ENCODE measurements at regions not wholly inside any gene's neighbourhood (a gene's known extent, or its start where the extent isn't known, plus 50 kb on each side); places are given as distances from the start of the nearest gene placed in this dataset.
"Not testable (repeated sequence)": the region's sequence is repeated elsewhere in the genome, so short reads cannot be mapped to it uniquely, and the experiment has no call there.

GRCh38 chrX:46144566-46144965, 400.7 kb downstream of the ZNF674 start:
- no peak for FAIRE-seq

DNA sequence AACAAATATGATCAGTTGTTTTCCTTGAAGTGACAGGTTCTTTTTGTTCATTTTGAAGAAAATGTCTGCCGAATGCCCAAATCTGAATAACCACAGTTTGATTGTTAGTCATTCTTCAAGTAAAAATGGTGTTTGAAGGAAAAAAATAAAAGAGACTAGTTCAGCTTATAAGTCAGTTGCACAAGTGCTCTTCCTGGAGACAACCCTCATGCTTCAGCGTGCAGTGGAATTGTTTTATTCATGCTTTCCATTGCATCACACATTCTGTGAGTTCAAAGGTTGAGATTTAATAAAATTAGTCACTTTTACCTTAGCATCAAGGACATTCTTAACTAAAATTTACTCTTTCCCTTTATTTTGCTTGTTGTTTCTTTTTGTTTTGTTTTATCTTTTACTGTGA, 404.9 kb downstream of the ZNF674 start:
- no peak for FAIRE-seq

DNA sequence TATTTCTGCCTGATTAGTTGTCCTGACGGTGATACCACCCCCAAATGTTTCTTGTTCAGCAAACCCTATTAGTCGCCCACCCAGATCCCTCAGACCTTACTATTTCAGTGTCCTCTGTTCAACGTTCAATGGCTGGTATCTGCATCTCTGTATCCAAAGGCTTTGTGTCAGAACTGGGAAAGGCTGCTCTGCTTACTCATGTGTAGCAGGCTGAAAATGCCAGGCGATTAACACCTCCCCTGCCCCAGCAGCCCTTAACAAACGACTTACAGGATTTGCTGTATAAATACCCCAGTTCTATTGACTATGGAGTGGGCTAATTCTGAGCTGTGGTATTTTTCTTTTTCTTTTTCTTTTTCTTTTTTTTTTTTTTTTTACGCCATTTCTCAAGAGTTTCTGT, 415.0 kb downstream of the ZNF674 start:
- no peak for FAIRE-seq

DNA sequence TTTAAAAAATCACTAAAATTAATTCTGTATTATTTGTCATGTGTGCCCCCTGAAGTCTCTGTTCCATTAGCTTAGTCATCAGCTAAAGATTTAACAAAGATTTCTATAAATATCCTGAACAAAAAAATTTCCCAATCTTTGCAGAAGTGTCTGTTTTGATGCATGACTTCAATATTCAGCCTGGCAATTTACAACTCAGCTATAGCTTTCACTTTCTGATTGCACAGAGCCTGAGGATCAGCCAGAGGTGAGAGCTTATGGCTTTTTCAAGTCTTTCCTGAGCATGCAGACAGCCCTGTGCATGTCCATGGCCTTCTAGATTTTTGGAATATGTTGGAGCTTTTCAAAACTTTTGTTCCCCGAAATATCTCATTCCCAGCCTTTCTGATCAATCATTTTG, 420.1 kb downstream of the ZNF674 start:
- FAIRE-seq, result no peak

GRCh38 chrX:46117234-46117633, 428.0 kb downstream of the ZNF674 start:
- FAIRE-seq, result no peak

- FAIRE-seq, result not testable (repeated sequence)
Observed at GRCh38 chrX:46087310-46087709, 457.9 kb downstream of the ZNF674 start.

DNA sequence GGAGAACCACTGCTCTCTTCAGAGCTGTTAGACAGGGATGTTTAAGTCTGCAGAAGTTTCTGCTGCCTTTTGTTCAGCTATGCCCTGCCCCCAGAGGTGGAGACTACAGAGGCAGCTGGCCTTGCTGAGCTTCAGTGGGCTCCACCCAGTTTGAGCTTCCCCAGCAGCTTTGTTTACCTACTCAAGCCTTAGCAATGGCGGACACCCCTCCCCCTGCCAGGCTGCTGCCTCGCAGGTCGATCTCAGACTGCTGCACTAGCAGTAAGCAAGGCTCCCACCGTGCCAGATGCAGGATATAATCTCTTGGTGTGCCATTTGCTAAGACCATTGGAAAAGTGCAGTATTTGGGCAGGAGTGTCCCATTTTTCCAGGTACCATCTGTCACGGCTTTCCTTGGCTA, 465.1 kb downstream of the ZNF674 start:
- not testable (repeated sequence) for FAIRE-seq

DNA sequence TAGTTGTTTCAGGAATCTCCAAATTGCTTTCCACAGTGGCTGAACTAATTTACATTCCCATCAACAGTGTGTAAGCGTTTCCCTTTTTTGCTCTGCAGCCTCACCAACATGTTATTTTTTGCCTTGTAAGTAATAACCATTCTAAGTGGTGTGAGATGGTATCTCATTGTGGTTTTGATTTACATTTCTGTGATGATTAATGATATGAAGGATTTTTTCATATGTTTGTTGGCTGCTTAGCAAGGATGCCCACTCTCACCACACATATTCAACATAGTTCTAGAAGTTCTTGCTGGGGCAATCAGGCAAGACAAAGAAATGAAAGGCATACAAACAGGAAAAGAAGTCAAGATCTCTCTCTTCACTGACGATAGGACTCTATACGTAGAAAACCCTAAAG, 472.4 kb downstream of the ZNF674 start:
- FAIRE-seq, result no peak

- FAIRE-seq, result no peak
Observed at GRCh38 chrX:46072372-46072771, 472.8 kb downstream of the ZNF674 start.

DNA sequence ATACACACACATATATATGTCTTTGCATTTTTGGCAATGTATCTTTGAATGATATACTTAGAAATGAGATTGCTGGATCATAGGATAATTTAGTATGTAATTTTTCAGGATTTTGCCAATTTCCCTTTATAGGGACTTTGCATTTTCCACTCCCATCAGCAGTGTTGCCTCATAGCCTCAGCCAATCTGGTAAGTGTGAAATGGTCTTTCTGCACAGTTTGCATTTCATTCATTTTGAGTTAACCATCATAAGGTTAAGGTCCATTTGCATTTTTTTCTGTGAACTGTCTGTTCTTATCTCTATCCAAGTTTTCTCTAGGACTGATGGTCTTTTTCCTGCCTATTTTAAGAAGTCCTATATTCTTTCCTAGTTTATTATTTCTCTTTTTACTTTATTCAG, 474.8 kb downstream of the ZNF674 start:
- FAIRE-seq, result no peak

GRCh38 chrX:46059316-46059715, 485.9 kb downstream of the ZNF674 start:
- no peak for FAIRE-seq

DNA sequence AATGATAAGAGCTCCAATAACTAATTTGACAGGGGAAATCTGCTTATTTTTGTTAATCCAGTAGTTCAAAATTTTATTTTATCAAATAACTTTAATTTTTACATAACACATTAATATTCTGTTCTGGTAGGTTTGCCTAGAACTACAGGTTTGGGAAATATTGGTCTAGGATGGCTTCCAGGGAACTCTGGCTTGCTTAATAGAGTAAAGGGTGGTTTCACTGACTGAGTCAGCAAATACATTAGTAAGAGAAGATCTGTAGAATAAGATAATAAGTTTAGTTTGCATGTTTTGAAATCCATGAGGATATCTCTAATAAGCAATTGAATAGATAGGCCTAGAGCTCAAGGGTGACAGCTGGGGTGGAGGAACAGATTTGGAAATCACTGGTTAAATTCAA, 500.7 kb downstream of the ZNF674 start:
- FAIRE-seq, result no peak

GRCh38 chrX:46040001-46040400, 505.2 kb downstream of the ZNF674 start:
- FAIRE-seq, result no peak

- no peak for FAIRE-seq
Observed at GRCh38 chrX:46039526-46039925, 505.7 kb downstream of the ZNF674 start.

GRCh38 chrX:46036508-46036907, 508.7 kb downstream of the ZNF674 start:
- FAIRE-seq, result no peak

GRCh38 chrX:46034868-46035267, 510.4 kb downstream of the ZNF674 start:
- no peak for FAIRE-seq

GRCh38 chrX:46029777-46030176, 515.4 kb downstream of the ZNF674 start:
- no peak for FAIRE-seq

- no peak for FAIRE-seq
Observed at GRCh38 chrX:46016296-46016695, 528.9 kb downstream of the ZNF674 start.

DNA sequence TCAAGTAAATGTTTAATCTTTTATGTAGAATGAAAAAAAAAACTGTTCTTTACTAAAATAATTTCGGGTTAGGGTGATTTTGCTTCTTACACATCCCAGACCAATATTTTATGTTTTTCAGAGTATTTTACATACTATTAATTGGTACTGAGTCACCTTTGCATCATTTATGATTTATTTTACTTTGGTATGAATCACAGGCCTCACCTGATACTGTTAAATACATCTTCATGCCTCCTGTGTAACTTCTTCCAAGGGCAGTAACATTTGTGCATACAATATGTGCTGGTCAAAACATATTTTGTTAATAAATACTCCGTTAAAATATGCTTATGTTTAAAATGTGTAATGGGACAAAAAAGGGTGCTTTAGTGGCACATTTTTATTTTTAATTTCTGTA, 529.6 kb downstream of the ZNF674 start:
- no peak for FAIRE-seq

DNA sequence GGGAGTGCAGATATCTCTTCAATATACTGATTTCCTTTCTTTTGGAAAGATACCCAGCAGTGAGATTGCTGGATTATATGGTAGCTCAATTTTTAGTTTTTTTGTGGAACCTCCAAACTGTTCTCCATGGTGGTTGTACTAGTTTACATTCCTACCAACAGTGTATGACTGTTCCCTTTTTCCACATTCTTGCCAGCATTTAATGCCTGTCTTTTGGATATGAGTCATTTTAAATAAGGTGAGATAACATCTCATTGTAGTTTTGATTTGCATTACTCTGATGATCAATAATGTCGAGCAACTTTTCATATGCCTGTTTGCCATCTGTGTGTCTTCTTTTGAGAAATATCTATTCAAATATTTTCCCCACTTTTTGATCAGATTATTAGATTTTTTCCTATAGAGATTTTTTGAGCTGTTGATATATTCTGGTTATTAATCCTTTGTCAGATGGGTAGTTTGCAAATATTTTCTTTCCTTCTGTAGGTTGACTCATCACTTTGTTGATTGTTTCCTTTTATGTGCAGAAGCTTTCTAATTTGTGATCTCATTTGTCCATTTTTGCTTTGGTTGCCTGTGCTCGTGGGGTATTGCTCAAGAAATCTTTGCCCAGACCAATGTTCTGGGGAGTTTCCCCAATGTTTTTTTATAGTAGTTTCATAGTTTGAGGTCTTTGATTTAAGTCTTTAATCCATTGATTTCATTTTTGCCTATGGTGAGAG, 552.7 kb downstream of the ZNF674 start:
- FAIRE-seq, result no peak

DNA sequence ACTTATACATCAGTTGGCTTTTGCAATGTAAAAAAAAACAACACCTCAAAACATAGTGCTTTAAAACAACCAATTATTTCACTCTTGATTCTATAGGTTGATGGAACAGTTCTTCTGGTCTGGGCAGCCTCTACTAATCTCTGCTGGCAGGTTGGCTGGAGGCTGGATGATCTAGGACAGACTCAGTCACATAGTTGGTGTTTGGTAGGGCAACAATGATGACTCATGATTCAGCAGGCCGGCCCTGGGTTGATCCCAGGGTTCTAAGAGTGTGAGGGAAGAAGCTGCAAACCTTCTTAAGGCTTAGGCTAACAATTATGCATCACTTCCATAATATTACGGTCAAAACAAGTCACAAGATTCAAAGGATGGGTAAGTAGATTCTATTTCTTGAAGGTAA, 558.2 kb downstream of the ZNF674 start:
- no peak for FAIRE-seq

- no peak for FAIRE-seq
Observed at GRCh38 chrX:45986081-45986480, 559.1 kb downstream of the ZNF674 start.

- FAIRE-seq, result not testable (repeated sequence)
Observed at GRCh38 chrX:45982958-45983727, 562.1 kb downstream of the ZNF674 start.

- FAIRE-seq, result no peak
Observed at GRCh38 chrX:45980726-45981125, 564.5 kb downstream of the ZNF674 start.

- no peak for FAIRE-seq
Observed at GRCh38 chrX:45975633-45976032, 569.6 kb downstream of the ZNF674 start.

All from TTC549 (cell line).